HCT116 (cell line): ENCODE measurements at regions not wholly inside any gene's neighbourhood (a gene's known extent, or its start where the extent isn't known, plus 50 kb on each side); places are given as distances from the start of the nearest gene placed in this dataset.

Experiments
- ATAC-seq: fragments of 200-7000 bp; cut with Tn5 transposase; 2 replicates; pipeline ENCODE4 v1.9.1; 2020; ENCODE audit warnings: mild to moderate bottlenecking, moderate library complexity
- BruUV-seq: library from RNA; stranded (reverse); fragments of 400-500 nt; replicated peaks from 2 replicates; lab custom pipeline; 2021; lab: Mats Ljungman, UMichigan
- CTCF ChIA-PET: fragments of 300-600 bp; sonication (Branson Sonifier 250); formaldehyde crosslinking; loops from one replicate; lab custom pipeline; 2021; ENCODE audit warnings: antibody characterized with exemption; lab: Charles Lee
- POLR2A ChIA-PET: fragments of 300-600, 350-600 bp; sonication (Branson Sonifier 250); formaldehyde crosslinking; loops from one replicate; lab custom pipeline; 2021; ENCODE audit warnings: antibody characterized with exemption; lab: Charles Lee
- RAD21 ChIA-PET, 2 experiments: fragments of 300-600 bp; sonication (Branson Sonifier 250); formaldehyde crosslinking; loops; one replicate each; lab custom pipeline; 2023; ENCODE audit warnings: low total read pairs in 2 of 2; ENCODE audit not compliant: uncharacterized antibody in 2 of 2, unreplicated experiment in 2 of 2, low non-redundant PET in 1 of 2; lab: Charles Lee
- DNase-seq: peaks from one replicate; pipeline ENCODE4 v3.0.0-alpha.2; 2010; ENCODE audit warnings: low read depth, low spot score
- H2AFZ ChIP-seq: fragments of 200-600 bp; shearing (Covaris generic), sonication (generic); 2 replicates; pipeline ENCODE4 v1.6.1; 2017; ENCODE audit warnings: low read depth, mixed run types, mixed read lengths, antibody characterized with exemption, low read length; ENCODE audit not compliant: poor library complexity, severe bottlenecking
- H3K27ac ChIP-seq: 2 replicates; pipeline ENCODE4 v1.5.1; 2012; ENCODE audit warnings: low read depth, low read length
- H3K27me3 ChIP-seq: fragments of 200-600 bp; sonication (generic); 2 replicates; pipeline ENCODE4 v1.6.1; 2016; ENCODE audit warnings: mixed run types, low read length, mixed read lengths; ENCODE audit not compliant: insufficient read depth
- H3K36me3 ChIP-seq, 2 experiments: fragments of 200-500 bp in 1 of 2; fragments of 200-600 bp in 1 of 2; sonication (Bioruptor generic) in 1 of 2; sonication (generic) in 1 of 2; 2 replicates each; pipeline versions ENCODE4 v1.5.1 to v1.6.1; 2014 to 2016; ENCODE audit warnings: low read length in 2 of 2, inconsistent platforms in 1 of 2, mixed read lengths in 1 of 2, mixed run types in 1 of 2; ENCODE audit not compliant: insufficient read depth in 2 of 2, control insufficient read depth in 1 of 2
- H3K4me1 ChIP-seq, 2 experiments: fragments of 200-600 bp in 1 of 2; sonication (generic) in 1 of 2; 2 replicates each; pipeline versions ENCODE4 v1.5.1 to v1.6.1; 2012 to 2017; ENCODE audit warnings: low read length in 2 of 2, inconsistent platforms in 1 of 2, mild to moderate bottlenecking in 1 of 2, mixed read lengths in 1 of 2, mixed run types in 1 of 2, moderate library complexity in 1 of 2; ENCODE audit not compliant: insufficient read depth in 2 of 2, control insufficient read depth in 1 of 2
- H3K4me2 ChIP-seq: fragments of 200-600 bp; sonication (generic); 2 replicates; pipeline ENCODE4 v1.6.1; 2017; ENCODE audit warnings: mixed run types, low read length, mixed read lengths
- H3K4me3 ChIP-seq, 2 experiments: fragments of 200-600 bp in 1 of 2; sonication (generic) in 1 of 2; replicated peaks in 1 of 2; 2 replicates each; pipeline ENCODE4 v1.5.1; 2011 to 2016; ENCODE audit warnings: low read length in 2 of 2, control low read depth in 1 of 2, low read depth in 1 of 2, mild to moderate bottlenecking in 1 of 2, mixed read lengths in 1 of 2, mixed run types in 1 of 2
- H3K79me2 ChIP-seq: fragments of 200-600 bp; sonication (generic); 2 replicates; pipeline ENCODE4 v1.6.1; 2017; ENCODE audit warnings: mild to moderate bottlenecking, mixed run types, low read length, moderate library complexity, mixed read lengths; ENCODE audit not compliant: insufficient read depth
- H3K9ac ChIP-seq: fragments of 200-600 bp; sonication (generic); 2 replicates; pipeline ENCODE4 v1.6.1; 2016; ENCODE audit warnings: low read length, mixed read lengths
- H3K9me2 ChIP-seq: fragments of 200-600 bp; sonication (generic), shearing (Covaris generic); 2 replicates; pipeline ENCODE4 v1.6.1; 2017; ENCODE audit warnings: mixed run types, mild to moderate bottlenecking, moderate library complexity; ENCODE audit not compliant: insufficient read depth
- H3K9me3 ChIP-seq, 2 experiments: fragments of 200-500 bp in 1 of 2; fragments of 200-600 bp in 1 of 2; sonication (Bioruptor generic) in 1 of 2; sonication (generic) in 1 of 2; 2 replicates each; pipeline ENCODE4 v1.6.1; 2014 to 2017; ENCODE audit warnings: low read length in 2 of 2, mixed read lengths in 2 of 2, inconsistent platforms in 1 of 2, low read depth in 1 of 2, mild to moderate bottlenecking in 1 of 2, mixed run types in 1 of 2, moderate library complexity in 1 of 2; ENCODE audit not compliant: control insufficient read depth in 1 of 2, insufficient read depth in 1 of 2
- H4K20me1 ChIP-seq: fragments of 200-600 bp; sonication (generic), shearing (Covaris generic); 2 replicates; pipeline ENCODE4 v1.6.1; 2017; ENCODE audit warnings: mixed run types, mild to moderate bottlenecking, moderate library complexity; ENCODE audit not compliant: insufficient read depth
- ATF3 ChIP-seq: IDR thresholded peaks from 2 replicates; pipeline ENCODE4 v1.6.1; 2012
- CBX3 ChIP-seq: IDR thresholded peaks from 2 replicates; pipeline ENCODE4 v1.6.1; 2012; ENCODE audit warnings: low read depth
- CEBPB ChIP-seq: IDR thresholded peaks from 2 replicates; pipeline ENCODE4 v1.6.1; 2012; ENCODE audit warnings: low read depth
- CTCF ChIP-seq, 3 experiments: fragments of 200-600 bp in 1 of 3; sonication (generic) in 1 of 3; IDR thresholded peaks in 2 of 3; conservative IDR thresholded peaks in 1 of 3; 2 replicates each; pipeline ENCODE4 v1.5.1; 2012 to 2017; ENCODE audit warnings: low read depth in 2 of 3, low read length in 2 of 3, antibody characterized with exemption in 1 of 3, borderline replicate concordance in 1 of 3, control low read depth in 1 of 3, mild to moderate bottlenecking in 1 of 3, mixed read lengths in 1 of 3, mixed run types in 1 of 3, moderate library complexity in 1 of 3; ENCODE audit not compliant: insufficient read depth in 1 of 3
- EZH2phosphoT487 ChIP-seq: fragments of 200-600 bp; IDR thresholded peaks from 2 replicates; pipeline ENCODE4 v1.6.1; 2018; ENCODE audit warnings: antibody characterized with exemption, borderline replicate concordance
- FOSL1 ChIP-seq: IDR thresholded peaks from 2 replicates; pipeline ENCODE4 v1.6.1; 2012; ENCODE audit warnings: low read depth
- POLR2AphosphoS5 ChIP-seq: IDR thresholded peaks from 2 replicates; pipeline ENCODE4 v1.6.1; 2011; ENCODE audit warnings: mild to moderate bottlenecking, low read depth, low read length, moderate library complexity
- RAD21 ChIP-seq: IDR thresholded peaks from 2 replicates; pipeline ENCODE4 v1.6.1; 2012; ENCODE audit warnings: low read depth, mild to moderate bottlenecking
- REST ChIP-seq: IDR thresholded peaks from 2 replicates; pipeline ENCODE4 v1.6.1; 2012; ENCODE audit warnings: low read depth
- SIN3A ChIP-seq: IDR thresholded peaks from 2 replicates; pipeline ENCODE4 v1.6.1; 2012; ENCODE audit warnings: low read depth
- SP1 ChIP-seq: IDR thresholded peaks from 2 replicates; pipeline ENCODE4 v1.6.1; 2012; ENCODE audit warnings: low read depth
- SRF ChIP-seq: IDR thresholded peaks from 2 replicates; pipeline ENCODE4 v1.6.1; 2012; ENCODE audit warnings: low read depth
- TCF7L2 ChIP-seq: IDR thresholded peaks from 2 replicates; pipeline ENCODE4 v1.7.0; 2011; ENCODE audit warnings: borderline replicate concordance, inconsistent platforms; ENCODE audit not compliant: insufficient read depth, insufficient read length; ENCODE audit errors: extremely low read depth
- YY1 ChIP-seq: IDR thresholded peaks from 2 replicates; pipeline ENCODE4 v1.6.1; 2011; ENCODE audit warnings: low read length, low read depth, moderate library complexity, mild to moderate bottlenecking; ENCODE audit not compliant: insufficient replicate concordance; ENCODE audit errors: extremely low read depth
- ZBTB33 ChIP-seq: IDR thresholded peaks from 2 replicates; pipeline ENCODE4 v1.6.1; 2011; ENCODE audit warnings: mild to moderate bottlenecking, low read length, moderate library complexity; ENCODE audit not compliant: insufficient replicate concordance; ENCODE audit errors: extremely low read depth
- ZFX ChIP-seq: fragments of 450-650 bp; IDR thresholded peaks from 2 replicates; pipeline ENCODE4 v1.6.1; 2017
- intact Hi-C: fragments of 100-400 bp; cut with micrococcal nuclease; formaldehyde crosslinking; loops from 2 replicates; pipeline ENCODE4 v1.10.0; 2022

- DNase-seq, result no peak
- TF ChIP-seq YY1, result no peak
- TF ChIP-seq ZBTB33, result no peak
- no peak for TF ChIP-seq SIN3A
- TF ChIP-seq RAD21, result no peak
- no peak for TF ChIP-seq SP1
- no peak for TF ChIP-seq REST
- no peak for TF ChIP-seq EZH2phosphoT487
- no peak for TF ChIP-seq ATF3
- no peak for TF ChIP-seq TCF7L2
- no peak for TF ChIP-seq ZFX
- no peak for TF ChIP-seq FOSL1
- TF ChIP-seq CEBPB, result no peak
- TF ChIP-seq SRF, result no peak
- no peak for TF ChIP-seq CTCF (IDR thresholded peaks at IDR 0.05 in 2 of 3, conservative IDR thresholded peaks at IDR 0.05 in 1 of 3; ENCODE audit: borderline replicate concordance in 1 of 3, insufficient read depth in 1 of 3, low read depth in 2 of 3, low read length in 2 of 3)
- no peak for TF ChIP-seq CBX3
- no peak for TF ChIP-seq POLR2AphosphoS5
- intact Hi-C loops, result no loop called here
- H3K27me3 ChIP-seq, result no peaks in the 10 kb centered on the region
- no TSS peak for BruUV-seq
- no peaks in the 10 kb centered on the region for H3K36me3 ChIP-seq
- H3K27ac ChIP-seq, result no peak overlapping the region
- H3K4me1 ChIP-seq, result no peaks in the 10 kb centered on the region
- no peaks in the 10 kb centered on the region for H4K20me1 ChIP-seq
- no peak overlapping the region for H3K4me2 ChIP-seq
- ChIA-PET RAD21 (no interaction called here), POLR2A (no interaction called here), CTCF (no interaction called here)
- no peak overlapping the region for H3K9ac ChIP-seq
- H3K9me2 ChIP-seq, result no peaks in the 10 kb centered on the region
- no peaks in the 10 kb centered on the region for H3K79me2 ChIP-seq
- no peak overlapping the region for H2AFZ ChIP-seq
- peaks cover 0 to 2% of the 10 kb centered on the region in 2 experiments; a peak in 2 of 4 replicates for H3K9me3 ChIP-seq
- no peak for ATAC-seq
- H3K4me3 ChIP-seq, result no peak overlapping the region
Observed at GRCh38 chr14:54088271-54088670, 131.6 kb upstream of the BMP4 start.
